ENCODE measurements at regions not wholly inside any gene's neighbourhood (a gene's known extent, or its start where the extent isn't known, plus 50 kb on each side); places are given as distances from the start of the nearest gene placed in this dataset.

- Histone ChIP-seq H3K4me2 (ENCODE audit: control insufficient read depth, extremely low read depth, insufficient read depth, low read depth, low read length) (no peak overlapping the region), H3K4me1 (ENCODE audit: control insufficient read depth, extremely low read depth, insufficient read depth, low read length) (peaks cover 8% of the 10 kb centered on the region), H3K9me1 (ENCODE audit: control insufficient read depth, extremely low read depth, insufficient read depth, low read length) (no peaks in the 10 kb centered on the region), H3K27ac (ENCODE audit: control insufficient read depth, insufficient read depth, low read length) (no peak overlapping the region), H2AFZ (ENCODE audit: control insufficient read depth, low read length) (no peak overlapping the region), H3K9me3 (ENCODE audit: control insufficient read depth, low read depth, low read length) (no peaks in the 10 kb centered on the region), H3K36me3 (ENCODE audit: control insufficient read depth in 2 of 2, extremely low read depth in 1 of 2, insufficient read depth in 2 of 2, low read length in 2 of 2) (no peaks in the 10 kb centered on the region), H3K27me3 (ENCODE audit: control insufficient read depth, extremely low read depth, insufficient read depth, low read length) (peaks cover 17% of the 10 kb centered on the region), H3K79me2 (ENCODE audit: control insufficient read depth, insufficient read depth, low read length) (no peaks in the 10 kb centered on the region), H4K20me1 (ENCODE audit: control insufficient read depth, extremely low read depth, insufficient read depth, low read length) (peaks cover 3% of the 10 kb centered on the region), H3K9ac (ENCODE audit: control insufficient read depth, extremely low read depth, insufficient read depth, low read length) (no peak overlapping the region), H3K4me3 (ENCODE audit: control insufficient read depth in 2 of 3, extremely low read depth in 1 of 3, insufficient read depth in 2 of 3, low read depth in 1 of 3, low read length in 3 of 3) (no peak overlapping the region)
- dilution Hi-C loops (cut with MboI; ENCODE audit: extremely low pct_ligation_motif_present, low sequenced_read_pairs): no loop called here
- FAIRE-seq (no peak), DNase-seq (ENCODE audit: low read depth, low spot score) (no peak)
- TF ChIP-seq EZH2 (IDR thresholded peaks at IDR 0.05; ENCODE audit: low read length): no peak
- TF ChIP-seq, protein P1, sequence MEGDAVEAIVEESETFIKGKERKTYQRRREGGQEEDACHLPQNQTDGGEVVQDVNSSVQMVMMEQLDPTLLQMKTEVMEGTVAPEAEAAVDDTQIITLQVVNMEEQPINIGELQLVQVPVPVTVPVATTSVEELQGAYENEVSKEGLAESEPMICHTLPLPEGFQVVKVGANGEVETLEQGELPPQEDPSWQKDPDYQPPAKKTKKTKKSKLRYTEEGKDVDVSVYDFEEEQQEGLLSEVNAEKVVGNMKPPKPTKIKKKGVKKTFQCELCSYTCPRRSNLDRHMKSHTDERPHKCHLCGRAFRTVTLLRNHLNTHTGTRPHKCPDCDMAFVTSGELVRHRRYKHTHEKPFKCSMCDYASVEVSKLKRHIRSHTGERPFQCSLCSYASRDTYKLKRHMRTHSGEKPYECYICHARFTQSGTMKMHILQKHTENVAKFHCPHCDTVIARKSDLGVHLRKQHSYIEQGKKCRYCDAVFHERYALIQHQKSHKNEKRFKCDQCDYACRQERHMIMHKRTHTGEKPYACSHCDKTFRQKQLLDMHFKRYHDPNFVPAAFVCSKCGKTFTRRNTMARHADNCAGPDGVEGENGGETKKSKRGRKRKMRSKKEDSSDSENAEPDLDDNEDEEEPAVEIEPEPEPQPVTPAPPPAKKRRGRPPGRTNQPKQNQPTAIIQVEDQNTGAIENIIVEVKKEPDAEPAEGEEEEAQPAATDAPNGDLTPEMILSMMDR (optimal IDR thresholded peaks at IDR 0.05 in 1 of 3, IDR thresholded peaks at IDR 0.05 in 1 of 3, conservative IDR thresholded peaks at IDR 0.05 in 1 of 3; ENCODE audit: extremely low read depth in 1 of 3, insufficient read depth in 2 of 3, low read length in 3 of 3): no peak
These were observed 134.6 kb upstream of the RAB12 start for GRCh38 chr18:8474661-8475060.

DNA sequence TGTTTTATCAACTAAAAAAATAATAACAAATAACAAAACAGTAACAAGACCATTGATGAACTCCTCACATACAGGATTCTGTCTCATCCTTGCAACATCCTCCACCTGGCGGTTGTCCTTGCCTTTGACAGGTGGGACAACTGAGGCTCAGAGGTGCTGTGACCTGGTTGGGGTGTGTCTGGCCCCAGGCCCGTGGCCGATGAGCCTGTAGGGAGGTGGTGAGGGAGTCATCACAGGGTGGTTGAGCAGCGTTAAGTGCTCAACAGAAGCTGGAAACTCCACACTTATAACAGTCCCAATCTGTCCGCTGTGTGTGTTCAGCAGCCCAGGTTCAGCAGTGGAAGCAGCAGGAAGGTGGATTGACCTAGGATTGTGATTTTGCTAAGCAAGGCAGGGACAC lies 131.6 kb upstream of the RAB12 start:
- dilution Hi-C loops (cut with MboI; ENCODE audit: extremely low pct_ligation_motif_present, low sequenced_read_pairs): no loop called here
- H3K27me3 ChIP-seq (ENCODE audit: control insufficient read depth, extremely low read depth, insufficient read depth, low read length): peaks cover 17% of the 10 kb centered on the region
- no peaks in the 10 kb centered on the region for H3K36me3 ChIP-seq (ENCODE audit: control insufficient read depth in 2 of 2, extremely low read depth in 1 of 2, insufficient read depth in 2 of 2, low read length in 2 of 2)
- peaks cover 3% of the 10 kb centered on the region for H4K20me1 ChIP-seq (ENCODE audit: control insufficient read depth, extremely low read depth, insufficient read depth, low read length)
- no peak overlapping the region for H2AFZ ChIP-seq (ENCODE audit: control insufficient read depth, low read length)
- H3K4me2 ChIP-seq (ENCODE audit: control insufficient read depth, extremely low read depth, insufficient read depth, low read depth, low read length): no peak overlapping the region
- H3K4me1 ChIP-seq (ENCODE audit: control insufficient read depth, extremely low read depth, insufficient read depth, low read length): peaks cover 8% of the 10 kb centered on the region
- no peaks in the 10 kb centered on the region for H3K9me3 ChIP-seq (ENCODE audit: control insufficient read depth, low read depth, low read length)
- H3K9ac ChIP-seq (ENCODE audit: control insufficient read depth, extremely low read depth, insufficient read depth, low read length): no peak overlapping the region
- TF ChIP-seq EZH2 (IDR thresholded peaks at IDR 0.05; ENCODE audit: low read length): no peak
- TF ChIP-seq, protein P1 (optimal IDR thresholded peaks at IDR 0.05 in 1 of 3, IDR thresholded peaks at IDR 0.05 in 1 of 3, conservative IDR thresholded peaks at IDR 0.05 in 1 of 3; ENCODE audit: extremely low read depth in 1 of 3, insufficient read depth in 2 of 3, low read length in 3 of 3): no peak
- no peak overlapping the region for H3K27ac ChIP-seq (ENCODE audit: control insufficient read depth, insufficient read depth, low read length)
- DNase-seq (ENCODE audit: low read depth, low spot score) (no peak), FAIRE-seq (no peak)
- no peaks in the 10 kb centered on the region for H3K79me2 ChIP-seq (ENCODE audit: control insufficient read depth, insufficient read depth, low read length)
- H3K9me1 ChIP-seq (ENCODE audit: control insufficient read depth, extremely low read depth, insufficient read depth, low read length): no peaks in the 10 kb centered on the region
- H3K4me3 ChIP-seq (ENCODE audit: control insufficient read depth in 2 of 3, extremely low read depth in 1 of 3, insufficient read depth in 2 of 3, low read depth in 1 of 3, low read length in 3 of 3): no peak overlapping the region

Data from keratinocyte (primary cell).